ENCODE measurements at regions not wholly inside any gene's neighbourhood (a gene's known extent, or its start where the extent isn't known, plus 50 kb on each side); places are given as distances from the start of the nearest gene placed in this dataset.

- in situ Hi-C loops (cut with HindIII; ENCODE audit: low sequenced_read_pairs), result no loop called here
Measured at GRCh38 chr5:155193483-155194107, 180.0 kb downstream of the KIF4B start.

GRCh38 chr5:155200608-155201007, 187.1 kb downstream of the KIF4B start:
- in situ Hi-C loops (cut with HindIII; ENCODE audit: low sequenced_read_pairs), result no loop called here

GRCh38 chr5:155211764-155212163, 198.2 kb downstream of the KIF4B start:
- in situ Hi-C loops (cut with HindIII; ENCODE audit: low sequenced_read_pairs), result no loop called here

GRCh38 chr5:155222393-155222792, 208.8 kb downstream of the KIF4B start:
- in situ Hi-C loops (cut with HindIII; ENCODE audit: low sequenced_read_pairs), result no loop called here

- in situ Hi-C loops (cut with HindIII; ENCODE audit: low sequenced_read_pairs), result no loop called here
Measured at GRCh38 chr5:155229135-155229534, 215.6 kb downstream of the KIF4B start.

- in situ Hi-C loops (cut with HindIII; ENCODE audit: low sequenced_read_pairs), result no loop called here
Measured at GRCh38 chr5:155239803-155240202, 226.2 kb downstream of the KIF4B start.

- in situ Hi-C loops (cut with HindIII; ENCODE audit: low sequenced_read_pairs), result no loop called here
Measured at GRCh38 chr5:155250596-155250995, 237.0 kb downstream of the KIF4B start.

GRCh38 chr5:155252025-155252424, 238.5 kb downstream of the KIF4B start:
- in situ Hi-C loops (cut with HindIII; ENCODE audit: low sequenced_read_pairs), result no loop called here

- in situ Hi-C loops (cut with HindIII; ENCODE audit: low sequenced_read_pairs), result no loop called here
Measured at GRCh38 chr5:155252717-155253116, 239.2 kb downstream of the KIF4B start.

- in situ Hi-C loops (cut with HindIII; ENCODE audit: low sequenced_read_pairs), result no loop called here
Measured at GRCh38 chr5:155254399-155254798, 240.8 kb downstream of the KIF4B start.

GRCh38 chr5:155258161-155258560, 244.6 kb downstream of the KIF4B start:
- in situ Hi-C loops (cut with HindIII; ENCODE audit: low sequenced_read_pairs), result no loop called here

- in situ Hi-C loops (cut with HindIII; ENCODE audit: low sequenced_read_pairs), result no loop called here
Measured at GRCh38 chr5:155259648-155260047, 246.1 kb downstream of the KIF4B start.

GRCh38 chr5:155260798-155261197, 247.2 kb downstream of the KIF4B start:
- in situ Hi-C loops (cut with HindIII; ENCODE audit: low sequenced_read_pairs), result no loop called here

GRCh38 chr5:155263381-155263780, 249.8 kb downstream of the KIF4B start:
- in situ Hi-C loops (cut with HindIII; ENCODE audit: low sequenced_read_pairs), result no loop called here

- in situ Hi-C loops (cut with HindIII; ENCODE audit: low sequenced_read_pairs), result no loop called here
Measured at GRCh38 chr5:155264809-155265208, 251.3 kb downstream of the KIF4B start.

GRCh38 chr5:155268770-155269425, 255.3 kb downstream of the KIF4B start:
- in situ Hi-C loops (cut with HindIII; ENCODE audit: low sequenced_read_pairs), result no loop called here

GRCh38 chr5:155270725-155271124, 257.2 kb downstream of the KIF4B start:
- in situ Hi-C loops (cut with HindIII; ENCODE audit: low sequenced_read_pairs), result no loop called here

GRCh38 chr5:155274484-155274883, 260.9 kb downstream of the KIF4B start:
- in situ Hi-C loops (cut with HindIII; ENCODE audit: low sequenced_read_pairs), result no loop called here

GRCh38 chr5:155275222-155275621, 261.7 kb downstream of the KIF4B start:
- in situ Hi-C loops (cut with HindIII; ENCODE audit: low sequenced_read_pairs), result no loop called here

- in situ Hi-C loops (cut with HindIII; ENCODE audit: low sequenced_read_pairs), result no loop called here
Measured at GRCh38 chr5:155276231-155276630, 262.7 kb downstream of the KIF4B start.

- in situ Hi-C loops (cut with HindIII; ENCODE audit: low sequenced_read_pairs), result no loop called here
Measured at GRCh38 chr5:155278532-155278931, 265.0 kb downstream of the KIF4B start.

- in situ Hi-C loops (cut with HindIII; ENCODE audit: low sequenced_read_pairs), result no loop called here
Measured at GRCh38 chr5:155282503-155283107, 269.1 kb downstream of the KIF4B start.

Data from endothelial cell of hepatic sinusoid (primary cell).